Thyroid gland (tissue), 4 donors: ENCODE measurements at regions not wholly inside any gene's neighbourhood (a gene's known extent, or its start where the extent isn't known, plus 50 kb on each side); places are given as distances from the start of the nearest gene placed in this dataset.

Source experiments
- POLR2A ChIP-seq, 2 donors: fragments of 450-650 bp; IDR thresholded peaks; one replicate each; pipeline ENCODE4 v1.6.1; 2017; ENCODE audit warnings: antibody characterized with exemption in 2 of 2, mild to moderate bottlenecking in 2 of 2, moderate library complexity in 1 of 2
- TF ChIP-seq, protein P1 (sequence below), 6 experiments: fragments of 200-600 bp in 3 of 6; fragments of 450-650 bp in 3 of 6; sonication (generic) in 3 of 6; IDR thresholded peaks; one replicate each; pipeline ENCODE4 v1.5.1; 2016 to 2019; ENCODE audit warnings: antibody characterized with exemption in 6 of 6, mild to moderate bottlenecking in 2 of 6, inconsistent platforms in 1 of 6, moderate library complexity in 1 of 6

DNA sequence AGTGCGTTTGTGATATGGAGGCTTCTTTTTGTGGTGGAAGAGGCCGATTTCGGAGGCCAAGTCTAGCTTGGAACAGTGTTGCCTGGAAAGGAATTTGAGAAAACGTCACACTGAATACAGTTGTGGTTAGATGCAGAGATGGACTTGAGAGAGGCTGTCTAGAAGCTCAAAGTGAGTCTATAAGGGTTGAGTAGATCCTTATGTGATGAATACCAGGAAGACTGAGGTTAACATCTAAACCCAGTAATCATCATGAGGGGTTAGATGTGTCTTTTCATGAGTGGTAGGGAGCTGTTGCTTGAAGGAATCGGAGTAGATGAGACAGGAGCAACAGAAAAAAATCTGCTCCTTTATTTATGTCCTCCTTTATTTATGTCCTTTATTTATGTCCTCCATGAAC lies 114.6 kb upstream of the IVNS1ABP start:
- TF ChIP-seq, protein P1, sequence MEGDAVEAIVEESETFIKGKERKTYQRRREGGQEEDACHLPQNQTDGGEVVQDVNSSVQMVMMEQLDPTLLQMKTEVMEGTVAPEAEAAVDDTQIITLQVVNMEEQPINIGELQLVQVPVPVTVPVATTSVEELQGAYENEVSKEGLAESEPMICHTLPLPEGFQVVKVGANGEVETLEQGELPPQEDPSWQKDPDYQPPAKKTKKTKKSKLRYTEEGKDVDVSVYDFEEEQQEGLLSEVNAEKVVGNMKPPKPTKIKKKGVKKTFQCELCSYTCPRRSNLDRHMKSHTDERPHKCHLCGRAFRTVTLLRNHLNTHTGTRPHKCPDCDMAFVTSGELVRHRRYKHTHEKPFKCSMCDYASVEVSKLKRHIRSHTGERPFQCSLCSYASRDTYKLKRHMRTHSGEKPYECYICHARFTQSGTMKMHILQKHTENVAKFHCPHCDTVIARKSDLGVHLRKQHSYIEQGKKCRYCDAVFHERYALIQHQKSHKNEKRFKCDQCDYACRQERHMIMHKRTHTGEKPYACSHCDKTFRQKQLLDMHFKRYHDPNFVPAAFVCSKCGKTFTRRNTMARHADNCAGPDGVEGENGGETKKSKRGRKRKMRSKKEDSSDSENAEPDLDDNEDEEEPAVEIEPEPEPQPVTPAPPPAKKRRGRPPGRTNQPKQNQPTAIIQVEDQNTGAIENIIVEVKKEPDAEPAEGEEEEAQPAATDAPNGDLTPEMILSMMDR (IDR thresholded peaks at IDR 0.05): no peak
- no peak for TF ChIP-seq POLR2A (IDR thresholded peaks at IDR 0.05)
